ENCODE measurements at regions not wholly inside any gene's neighbourhood (a gene's known extent, or its start where the extent isn't known, plus 50 kb on each side); places are given as distances from the start of the nearest gene placed in this dataset.

- TF ChIP-seq BCL11A (IDR thresholded peaks at IDR 0.05; ENCODE audit: low read depth, low read length) (no peak), POLR2A (IDR thresholded peaks at IDR 0.05; ENCODE audit: low read depth, low read length) (no peak), ZNF384 (IDR thresholded peaks at IDR 0.05; ENCODE audit: borderline replicate concordance, low read depth, low read length) (no peak), CEBPB (IDR thresholded peaks at IDR 0.05; ENCODE audit: borderline replicate concordance in 1 of 2, low read depth in 2 of 2, low read length in 2 of 2) (no peak)
These were observed 589.9 kb upstream of the LRRTM1 start for GRCh38 chr2:80894486-80894885.
